8988T (cell line): ENCODE measurements at regions not wholly inside any gene's neighbourhood (a gene's known extent, or its start where the extent isn't known, plus 50 kb on each side); places are given as distances from the start of the nearest gene placed in this dataset.

Source experiments
- DNase-seq: peaks from one replicate; pipeline ENCODE4 v3.0.0; 2011

DNA sequence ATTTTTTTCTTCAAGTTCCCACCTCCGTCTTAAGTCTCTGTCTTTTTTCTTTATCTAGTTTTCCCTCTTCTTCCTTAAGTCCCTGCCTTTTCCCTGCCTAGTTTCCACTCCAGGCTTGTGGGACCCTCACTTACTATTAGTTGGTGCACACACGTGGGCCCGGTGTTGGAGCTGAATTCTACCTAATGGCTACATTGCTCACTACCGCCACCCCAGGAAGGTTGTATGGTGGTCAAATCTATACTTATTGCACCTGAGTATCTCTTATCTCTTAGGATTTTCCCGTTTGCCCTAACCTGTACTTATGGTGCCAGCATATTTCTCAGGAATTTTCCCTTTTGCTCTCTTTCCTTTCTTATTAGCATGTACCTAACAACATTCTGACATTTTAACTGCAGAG is 692.8 kb downstream of the EPM2A start:
- DNase-seq: no peak

- DNase-seq: no peak
These were observed 691.3 kb downstream of the EPM2A start for GRCh38 chr6:145043926-145044500.

DNA sequence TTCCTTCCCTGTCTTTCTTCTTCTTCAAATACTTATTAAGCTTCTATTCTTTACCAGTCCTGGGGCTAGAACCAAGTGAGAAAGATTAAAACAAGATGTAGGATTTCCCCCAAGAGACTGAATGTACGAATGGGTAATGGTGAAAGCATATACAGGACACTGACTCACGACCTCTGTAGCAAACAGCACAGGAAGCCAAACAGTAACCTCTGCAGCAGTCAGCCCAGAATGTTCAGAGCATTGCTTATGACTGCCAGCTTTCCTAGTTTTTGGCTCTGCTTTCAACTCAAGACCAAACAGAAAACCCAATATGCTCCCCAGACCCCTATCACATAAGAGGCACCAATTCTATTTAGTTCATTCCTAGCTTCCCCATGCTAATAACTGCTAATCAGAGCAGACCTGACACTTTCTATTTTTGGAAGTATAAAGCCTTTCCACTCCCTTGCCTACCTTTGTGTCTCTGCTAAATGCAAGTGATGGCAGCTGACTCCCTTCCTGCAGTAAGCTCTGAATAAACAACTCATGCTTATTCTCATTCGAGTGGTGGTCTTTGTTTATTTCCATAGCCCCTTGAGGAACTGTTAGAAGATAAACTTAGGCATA is 690.6 kb downstream of the EPM2A start:
- DNase-seq: no peak

DNA sequence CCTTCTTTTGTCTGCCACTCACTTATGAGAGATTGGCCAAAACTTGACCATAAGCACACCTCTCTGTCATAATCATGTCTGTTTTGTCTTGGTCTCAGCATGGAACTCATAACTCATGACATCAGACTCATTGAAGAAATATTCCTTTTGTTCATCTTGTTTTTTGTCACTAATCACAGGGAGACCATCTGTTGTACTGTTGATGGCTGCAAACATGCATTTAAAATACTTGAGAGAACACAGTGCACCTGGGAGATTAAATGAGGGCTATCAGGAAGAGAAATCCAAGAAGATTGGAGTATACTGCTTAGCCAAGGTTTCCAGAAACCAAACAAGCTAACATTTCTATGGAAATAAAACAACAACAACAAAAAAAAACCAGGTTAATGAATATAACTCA is 689.7 kb downstream of the EPM2A start:
- no peak for DNase-seq

DNA sequence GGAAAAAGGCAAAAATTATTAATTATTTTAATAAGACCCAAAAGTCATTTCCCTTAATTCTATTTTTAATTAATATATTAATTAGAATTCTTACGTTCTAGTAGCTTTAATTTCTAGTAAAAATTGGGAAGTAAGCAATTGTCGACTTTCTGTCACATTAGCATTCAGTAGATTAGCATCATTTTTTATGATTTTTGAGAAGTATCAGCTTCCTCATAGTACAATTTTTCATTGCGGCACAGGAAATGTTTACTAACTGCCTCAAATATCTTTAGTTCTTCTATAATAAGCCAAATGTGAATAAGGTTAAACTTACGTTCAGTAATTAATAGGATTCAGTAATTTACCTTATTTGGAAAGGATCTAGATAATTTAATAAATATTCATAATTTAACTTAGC is 687.4 kb downstream of the EPM2A start:
- no peak for DNase-seq

DNA sequence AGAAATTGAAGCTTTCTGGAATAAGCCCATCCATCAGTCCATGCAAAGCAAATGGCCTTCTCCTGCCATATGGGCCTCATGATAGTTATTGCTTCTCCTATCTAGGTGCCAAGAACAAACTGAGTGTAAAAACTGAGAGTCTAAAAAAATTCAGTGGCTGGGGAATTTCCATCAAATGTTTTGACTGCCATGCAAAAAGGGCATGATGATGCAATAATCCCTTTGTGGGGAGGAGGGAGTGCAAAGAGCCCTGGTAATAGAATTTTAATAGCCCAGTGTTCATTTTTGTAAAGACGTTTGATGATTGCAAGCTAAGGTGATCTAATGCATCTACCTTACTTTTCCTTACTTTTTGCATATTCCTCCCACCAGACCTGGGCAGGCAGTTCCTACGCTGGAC is 683.7 kb downstream of the EPM2A start:
- no peak for DNase-seq

DNA sequence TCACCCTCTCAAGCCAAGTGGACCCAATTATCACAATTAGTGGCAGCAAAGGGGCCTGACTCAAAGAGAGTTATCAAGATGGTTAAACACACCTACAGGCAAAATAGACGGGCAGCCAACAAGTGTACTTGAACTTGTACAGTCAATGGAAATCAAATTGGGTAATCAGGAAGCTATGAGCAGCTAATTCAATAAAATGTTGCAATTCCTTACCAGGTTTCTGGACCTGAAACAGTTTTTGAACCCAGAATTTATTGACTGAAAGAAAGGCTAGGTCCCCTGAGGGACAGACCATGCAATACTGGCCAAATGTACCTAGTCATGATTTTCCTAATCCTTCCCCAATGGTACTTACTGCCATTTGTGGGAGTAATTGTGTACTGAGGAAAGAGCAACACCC is 679.8 kb downstream of the EPM2A start:
- DNase-seq: no peak

DNA sequence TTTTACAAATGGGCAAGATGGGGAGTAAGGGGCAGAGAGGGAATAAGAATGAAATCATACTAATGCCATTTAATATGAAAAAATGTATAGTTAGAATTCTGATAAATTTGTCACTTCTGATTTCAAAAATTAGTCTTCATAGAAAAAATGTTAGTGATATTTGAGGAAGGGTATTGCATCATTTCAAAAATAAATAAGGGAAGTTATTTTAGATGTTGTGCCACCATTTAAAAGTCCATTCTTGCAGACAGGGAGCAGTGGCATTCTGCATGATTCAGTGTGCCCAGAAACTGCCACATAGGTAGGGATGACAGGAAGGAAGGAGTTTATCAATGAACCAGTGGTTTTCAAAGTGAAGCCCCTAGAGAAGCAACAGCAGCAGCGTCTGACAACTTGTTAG is 674.6 kb downstream of the EPM2A start:
- DNase-seq: no peak

DNA sequence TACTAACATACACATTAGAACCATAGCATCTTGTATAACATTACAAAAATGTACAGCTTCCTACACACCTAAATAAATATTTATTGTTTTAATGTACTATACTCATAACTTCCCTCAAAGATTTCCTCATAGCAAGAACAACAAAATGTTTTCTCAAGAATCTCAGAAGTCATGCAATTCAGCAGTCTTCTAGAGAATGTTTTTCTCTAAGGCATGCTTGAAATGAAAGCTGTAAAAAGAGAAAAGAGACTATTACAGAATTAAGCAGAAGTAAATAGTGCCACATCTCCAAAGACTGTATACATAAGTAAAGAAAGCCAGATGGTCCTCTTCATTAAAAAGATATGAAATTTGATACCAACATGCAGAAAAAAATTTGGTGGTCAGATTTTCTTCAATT is 672.2 kb downstream of the EPM2A start:
- no peak for DNase-seq

GRCh38 chr6:145067430-145067829 is 667.9 kb downstream of the EPM2A start:
- no peak for DNase-seq

- DNase-seq: no peak
These were observed 666.7 kb downstream of the EPM2A start for GRCh38 chr6:145068577-145068976.

DNA sequence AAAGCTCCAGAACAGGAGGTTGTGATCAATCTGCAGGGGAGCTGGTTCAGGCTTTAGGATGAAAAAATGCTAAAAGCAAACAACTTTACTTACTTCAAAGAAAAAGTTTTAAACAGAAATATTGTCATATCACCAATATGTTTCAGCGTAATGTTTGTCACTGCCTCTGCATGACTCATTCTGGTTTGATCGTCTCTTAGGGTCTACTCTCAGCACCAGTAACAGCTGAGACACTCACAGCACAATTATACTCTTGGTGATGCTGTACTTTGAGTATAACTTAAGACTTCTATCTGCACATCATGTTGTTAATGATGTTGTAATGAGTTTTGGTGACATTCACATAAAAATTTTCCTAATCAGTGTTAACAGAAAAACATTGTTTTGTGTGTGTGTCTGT is 665.4 kb downstream of the EPM2A start:
- DNase-seq: no peak

- no peak for DNase-seq
These were observed 664.5 kb downstream of the EPM2A start for GRCh38 chr6:145070791-145071190.

- no peak for DNase-seq
These were observed 663.5 kb downstream of the EPM2A start for GRCh38 chr6:145071836-145072235.

- DNase-seq: no peak
These were observed 661.5 kb downstream of the EPM2A start for GRCh38 chr6:145073811-145074210.

GRCh38 chr6:145074805-145075204 is 660.5 kb downstream of the EPM2A start:
- DNase-seq: no peak

DNA sequence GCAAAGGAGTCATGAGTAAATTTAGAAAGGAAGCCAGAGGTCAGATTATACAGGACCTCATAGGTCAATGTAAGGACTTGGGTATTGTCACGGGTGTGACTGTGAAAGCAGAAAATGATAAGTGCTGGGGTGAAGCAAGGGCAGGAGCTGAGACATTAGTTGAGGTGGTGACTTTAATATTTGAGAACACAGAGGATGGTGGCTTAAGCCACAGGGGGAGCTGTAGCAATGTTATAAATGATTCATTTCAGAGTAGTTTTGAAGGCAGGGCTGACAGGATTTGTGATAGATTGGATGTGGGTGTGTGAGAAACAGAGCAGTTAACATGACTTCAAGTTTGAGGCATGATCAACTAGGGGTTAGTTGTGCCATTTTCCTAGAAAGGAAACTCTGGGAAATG is 659.9 kb downstream of the EPM2A start:
- no peak for DNase-seq

DNA sequence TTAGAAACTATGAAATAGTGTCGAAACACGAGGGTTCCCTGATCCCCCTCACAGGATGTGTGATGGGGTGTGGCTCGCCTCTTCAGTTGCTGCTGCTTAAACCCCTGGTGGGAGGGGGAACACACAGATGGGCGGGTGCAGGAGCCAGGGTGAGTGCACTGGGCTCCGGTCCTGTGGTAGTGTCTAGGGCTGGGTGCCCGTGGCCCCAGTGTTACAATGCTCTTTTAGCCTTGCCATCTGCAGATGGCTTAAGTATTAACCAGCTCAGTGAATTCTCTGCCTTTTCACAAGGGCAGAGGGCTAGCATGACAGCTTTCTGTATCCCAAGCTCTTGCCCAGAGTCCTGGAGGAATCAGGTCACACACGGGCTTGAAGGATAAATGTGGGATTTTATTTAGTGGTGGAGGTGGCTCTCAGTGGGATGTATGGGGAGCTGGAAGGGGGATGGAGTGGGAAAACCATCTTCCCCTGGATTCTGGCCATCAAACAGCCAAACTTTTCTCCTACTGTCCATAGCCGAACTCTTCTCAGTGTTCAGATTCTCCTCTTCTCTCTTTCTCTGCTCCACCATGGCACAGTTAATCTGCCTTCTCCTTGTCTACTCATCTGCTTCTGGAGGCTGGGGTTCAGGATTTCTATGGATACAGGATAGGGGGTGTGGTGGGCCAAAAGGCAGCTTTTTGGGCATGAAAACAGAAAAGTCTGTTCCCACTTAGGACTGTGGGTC is 659.0 kb downstream of the EPM2A start:
- DNase-seq: no peak

GRCh38 chr6:145077382-145077781 is 657.9 kb downstream of the EPM2A start:
- DNase-seq: no peak

DNA sequence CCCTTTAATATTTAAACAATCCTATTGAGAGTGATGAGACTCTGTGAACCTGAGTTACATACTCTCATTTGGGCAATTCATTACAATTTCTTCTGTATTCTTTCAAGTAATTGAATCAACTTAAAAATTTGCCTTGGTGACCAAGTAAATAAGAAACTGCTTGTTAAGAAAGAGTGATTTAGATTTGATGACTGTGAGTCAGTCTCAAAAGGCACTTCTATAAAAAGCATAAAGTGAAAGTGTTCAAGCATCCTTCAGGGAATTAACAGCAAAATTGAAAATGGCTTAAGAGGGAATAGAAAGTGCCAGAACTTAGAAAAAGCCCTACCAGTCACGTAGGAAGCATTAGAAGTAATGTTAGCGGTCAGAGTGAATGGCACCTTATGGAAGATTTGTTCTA is 654.7 kb downstream of the EPM2A start:
- DNase-seq: no peak

- no peak for DNase-seq
These were observed 653.6 kb downstream of the EPM2A start for GRCh38 chr6:145081677-145082076.

DNA sequence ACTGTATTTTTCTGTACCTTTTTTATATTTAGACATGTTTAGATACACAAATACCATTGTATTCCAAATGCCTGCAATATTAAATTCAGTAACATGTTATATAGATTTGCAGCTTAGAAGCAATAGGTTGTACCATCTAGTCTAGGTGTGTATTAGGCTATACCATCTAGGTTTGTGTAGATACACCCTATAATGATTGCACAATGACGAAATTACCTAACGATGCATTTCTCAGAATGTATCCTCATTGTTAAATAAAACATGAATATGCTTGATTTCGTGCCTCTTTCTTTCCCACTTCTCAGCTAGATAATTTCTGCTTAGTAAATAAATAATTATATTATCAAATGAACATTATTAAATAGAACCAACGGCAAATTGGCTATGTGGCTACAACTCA is 653.0 kb downstream of the EPM2A start:
- no peak for DNase-seq

DNA sequence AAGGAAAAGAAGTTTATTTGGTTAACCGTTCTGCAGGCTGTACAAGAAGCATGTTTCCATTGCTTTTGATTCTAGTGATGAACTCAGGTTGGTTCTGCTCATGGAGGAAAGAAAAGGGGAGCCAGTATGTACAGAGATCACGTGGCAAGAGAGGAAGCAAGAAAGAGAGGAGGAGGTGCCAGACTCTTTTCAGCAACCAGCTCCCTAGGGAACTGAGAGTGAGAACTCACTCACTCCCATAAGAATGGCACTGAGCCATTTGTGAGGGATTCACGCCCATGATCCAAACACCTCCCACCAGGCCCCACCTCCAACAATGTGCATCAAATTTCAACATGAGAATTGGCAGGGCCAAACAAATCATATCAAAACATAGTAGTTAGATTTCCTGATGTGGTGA is 649.1 kb downstream of the EPM2A start:
- no peak for DNase-seq

DNA sequence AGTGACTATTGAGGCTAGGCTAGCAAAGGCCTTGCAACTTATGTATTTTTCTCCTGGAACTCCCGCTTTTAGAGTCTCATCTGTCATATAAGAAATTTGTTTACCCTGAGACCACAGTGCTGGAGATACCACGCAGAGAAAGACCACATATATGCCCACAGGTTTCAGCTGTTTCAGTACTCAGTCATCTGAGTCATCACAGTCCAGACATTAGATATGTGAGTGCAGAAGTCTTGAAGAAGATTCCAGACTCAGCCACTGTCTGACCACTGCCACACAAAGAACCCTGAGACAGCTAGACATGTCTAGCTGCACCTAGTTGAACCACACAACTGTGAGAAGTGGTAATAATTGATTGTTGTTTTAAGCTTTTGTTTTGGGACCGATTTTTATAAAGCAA is 648.3 kb downstream of the EPM2A start:
- DNase-seq: no peak
